HCT116 (cell line): ENCODE measurements at regions not wholly inside any gene's neighbourhood (a gene's known extent, or its start where the extent isn't known, plus 50 kb on each side); places are given as distances from the start of the nearest gene placed in this dataset.

Experiments used
- ATAC-seq: fragments of 200-7000 bp; cut with Tn5 transposase; 2 replicates; pipeline ENCODE4 v1.9.1; 2020; ENCODE audit warnings: mild to moderate bottlenecking, moderate library complexity
- BruUV-seq: library from RNA; stranded (reverse); fragments of 400-500 nt; replicated peaks from 2 replicates; lab custom pipeline; 2021; lab: Mats Ljungman, UMichigan
- CTCF ChIA-PET: fragments of 300-600 bp; sonication (Branson Sonifier 250); formaldehyde crosslinking; loops from one replicate; lab custom pipeline; 2021; ENCODE audit warnings: antibody characterized with exemption; lab: Charles Lee
- POLR2A ChIA-PET: fragments of 300-600, 350-600 bp; sonication (Branson Sonifier 250); formaldehyde crosslinking; loops from one replicate; lab custom pipeline; 2021; ENCODE audit warnings: antibody characterized with exemption; lab: Charles Lee
- RAD21 ChIA-PET, 2 experiments: fragments of 300-600 bp; sonication (Branson Sonifier 250); formaldehyde crosslinking; loops; one replicate each; lab custom pipeline; 2023; ENCODE audit warnings: low total read pairs in 2 of 2; ENCODE audit not compliant: uncharacterized antibody in 2 of 2, unreplicated experiment in 2 of 2, low non-redundant PET in 1 of 2; lab: Charles Lee
- DNase-seq: peaks from one replicate; pipeline ENCODE4 v3.0.0-alpha.2; 2010; ENCODE audit warnings: low read depth, low spot score
- H2AFZ ChIP-seq: fragments of 200-600 bp; shearing (Covaris generic), sonication (generic); 2 replicates; pipeline ENCODE4 v1.6.1; 2017; ENCODE audit warnings: low read depth, mixed run types, mixed read lengths, antibody characterized with exemption, low read length; ENCODE audit not compliant: poor library complexity, severe bottlenecking
- H3K27ac ChIP-seq: 2 replicates; pipeline ENCODE4 v1.5.1; 2012; ENCODE audit warnings: low read depth, low read length
- H3K27me3 ChIP-seq: fragments of 200-600 bp; sonication (generic); 2 replicates; pipeline ENCODE4 v1.6.1; 2016; ENCODE audit warnings: mixed run types, low read length, mixed read lengths; ENCODE audit not compliant: insufficient read depth
- H3K36me3 ChIP-seq, 2 experiments: fragments of 200-500 bp in 1 of 2; fragments of 200-600 bp in 1 of 2; sonication (Bioruptor generic) in 1 of 2; sonication (generic) in 1 of 2; 2 replicates each; pipeline versions ENCODE4 v1.5.1 to v1.6.1; 2014 to 2016; ENCODE audit warnings: low read length in 2 of 2, inconsistent platforms in 1 of 2, mixed read lengths in 1 of 2, mixed run types in 1 of 2; ENCODE audit not compliant: insufficient read depth in 2 of 2, control insufficient read depth in 1 of 2
- H3K4me1 ChIP-seq, 2 experiments: fragments of 200-600 bp in 1 of 2; sonication (generic) in 1 of 2; 2 replicates each; pipeline versions ENCODE4 v1.5.1 to v1.6.1; 2012 to 2017; ENCODE audit warnings: low read length in 2 of 2, inconsistent platforms in 1 of 2, mild to moderate bottlenecking in 1 of 2, mixed read lengths in 1 of 2, mixed run types in 1 of 2, moderate library complexity in 1 of 2; ENCODE audit not compliant: insufficient read depth in 2 of 2, control insufficient read depth in 1 of 2
- H3K4me2 ChIP-seq: fragments of 200-600 bp; sonication (generic); 2 replicates; pipeline ENCODE4 v1.6.1; 2017; ENCODE audit warnings: mixed run types, low read length, mixed read lengths
- H3K4me3 ChIP-seq, 2 experiments: fragments of 200-600 bp in 1 of 2; sonication (generic) in 1 of 2; replicated peaks in 1 of 2; 2 replicates each; pipeline ENCODE4 v1.5.1; 2011 to 2016; ENCODE audit warnings: low read length in 2 of 2, control low read depth in 1 of 2, low read depth in 1 of 2, mild to moderate bottlenecking in 1 of 2, mixed read lengths in 1 of 2, mixed run types in 1 of 2
- H3K79me2 ChIP-seq: fragments of 200-600 bp; sonication (generic); 2 replicates; pipeline ENCODE4 v1.6.1; 2017; ENCODE audit warnings: mild to moderate bottlenecking, mixed run types, low read length, moderate library complexity, mixed read lengths; ENCODE audit not compliant: insufficient read depth
- H3K9ac ChIP-seq: fragments of 200-600 bp; sonication (generic); 2 replicates; pipeline ENCODE4 v1.6.1; 2016; ENCODE audit warnings: low read length, mixed read lengths
- H3K9me2 ChIP-seq: fragments of 200-600 bp; sonication (generic), shearing (Covaris generic); 2 replicates; pipeline ENCODE4 v1.6.1; 2017; ENCODE audit warnings: mixed run types, mild to moderate bottlenecking, moderate library complexity; ENCODE audit not compliant: insufficient read depth
- H3K9me3 ChIP-seq, 2 experiments: fragments of 200-500 bp in 1 of 2; fragments of 200-600 bp in 1 of 2; sonication (Bioruptor generic) in 1 of 2; sonication (generic) in 1 of 2; 2 replicates each; pipeline ENCODE4 v1.6.1; 2014 to 2017; ENCODE audit warnings: low read length in 2 of 2, mixed read lengths in 2 of 2, inconsistent platforms in 1 of 2, low read depth in 1 of 2, mild to moderate bottlenecking in 1 of 2, mixed run types in 1 of 2, moderate library complexity in 1 of 2; ENCODE audit not compliant: control insufficient read depth in 1 of 2, insufficient read depth in 1 of 2
- H4K20me1 ChIP-seq: fragments of 200-600 bp; sonication (generic), shearing (Covaris generic); 2 replicates; pipeline ENCODE4 v1.6.1; 2017; ENCODE audit warnings: mixed run types, mild to moderate bottlenecking, moderate library complexity; ENCODE audit not compliant: insufficient read depth
- CEBPB ChIP-seq: IDR thresholded peaks from 2 replicates; pipeline ENCODE4 v1.6.1; 2012; ENCODE audit warnings: low read depth
- CTCF ChIP-seq, 3 experiments: fragments of 200-600 bp in 1 of 3; sonication (generic) in 1 of 3; IDR thresholded peaks in 2 of 3; conservative IDR thresholded peaks in 1 of 3; 2 replicates each; pipeline ENCODE4 v1.5.1; 2012 to 2017; ENCODE audit warnings: low read depth in 2 of 3, low read length in 2 of 3, antibody characterized with exemption in 1 of 3, borderline replicate concordance in 1 of 3, control low read depth in 1 of 3, mild to moderate bottlenecking in 1 of 3, mixed read lengths in 1 of 3, mixed run types in 1 of 3, moderate library complexity in 1 of 3; ENCODE audit not compliant: insufficient read depth in 1 of 3
- EZH2 ChIP-seq: fragments of 200-600 bp; sonication (generic); IDR thresholded peaks from 2 replicates; pipeline ENCODE4 v1.6.1; 2017; ENCODE audit warnings: antibody characterized with exemption, mixed run types
- MAX ChIP-seq: IDR thresholded peaks from 2 replicates; pipeline ENCODE4 v1.6.1; 2012
- POLR2A ChIP-seq: IDR thresholded peaks from 2 replicates; pipeline ENCODE4 v1.7.0; 2011; ENCODE audit warnings: borderline replicate concordance; ENCODE audit not compliant: insufficient read depth, insufficient read length; ENCODE audit errors: extremely low read depth
- POLR2AphosphoS5 ChIP-seq: IDR thresholded peaks from 2 replicates; pipeline ENCODE4 v1.6.1; 2011; ENCODE audit warnings: mild to moderate bottlenecking, low read depth, low read length, moderate library complexity
- SIN3A ChIP-seq: IDR thresholded peaks from 2 replicates; pipeline ENCODE4 v1.6.1; 2012; ENCODE audit warnings: low read depth
- SP1 ChIP-seq: IDR thresholded peaks from 2 replicates; pipeline ENCODE4 v1.6.1; 2012; ENCODE audit warnings: low read depth
- SRF ChIP-seq: IDR thresholded peaks from 2 replicates; pipeline ENCODE4 v1.6.1; 2012; ENCODE audit warnings: low read depth
- TCF7L2 ChIP-seq: IDR thresholded peaks from 2 replicates; pipeline ENCODE4 v1.7.0; 2011; ENCODE audit warnings: borderline replicate concordance, inconsistent platforms; ENCODE audit not compliant: insufficient read depth, insufficient read length; ENCODE audit errors: extremely low read depth
- ZNF274 ChIP-seq: fragments of 200-500 bp; sonication (Bioruptor generic); IDR thresholded peaks from 2 replicates; pipeline ENCODE4 v1.6.1; 2014; ENCODE audit warnings: mild to moderate bottlenecking, low read depth, low read length, inconsistent platforms
- intact Hi-C: fragments of 100-400 bp; cut with micrococcal nuclease; formaldehyde crosslinking; loops from 2 replicates; pipeline ENCODE4 v1.10.0; 2022
- TF ChIP-seq, protein P1 (sequence below): IDR thresholded peaks from 2 replicates; pipeline ENCODE4 v1.6.1; 2012

GRCh38 chr11:109958821-109959166, 134.4 kb upstream of the ZC3H12C start:
- Histone ChIP-seq H3K9ac (no peak overlapping the region), H3K9me3 (no peaks in the 10 kb centered on the region), H3K4me2 (no peak overlapping the region), H3K9me2 (peaks cover 2% of the 10 kb centered on the region; the same call in 1 of the 2 replicates), H3K36me3 (no peaks in the 10 kb centered on the region), H2AFZ (no peak overlapping the region), H3K27ac (no peak overlapping the region), H4K20me1 (no peaks in the 10 kb centered on the region), H3K4me1 (no peaks in the 10 kb centered on the region), H3K4me3 (no peak overlapping the region), H3K27me3 (no peaks in the 10 kb centered on the region), H3K79me2 (no peaks in the 10 kb centered on the region)
- ATAC-seq (no peak), DNase-seq (no peak)
- BruUV-seq: no TSS peak
- POLR2A ChIA-PET: no interaction called here
- RAD21 ChIA-PET: no interaction called here
- TF ChIP-seq SP1: no peak
- TF ChIP-seq EZH2: no peak
- TF ChIP-seq TCF7L2: no peak
- TF ChIP-seq POLR2A: no peak
- TF ChIP-seq MAX: no peak
- no peak for TF ChIP-seq ZNF274
- TF ChIP-seq SIN3A: no peak
- TF ChIP-seq, protein P1, sequence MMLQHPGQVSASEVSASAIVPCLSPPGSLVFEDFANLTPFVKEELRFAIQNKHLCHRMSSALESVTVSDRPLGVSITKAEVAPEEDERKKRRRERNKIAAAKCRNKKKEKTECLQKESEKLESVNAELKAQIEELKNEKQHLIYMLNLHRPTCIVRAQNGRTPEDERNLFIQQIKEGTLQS: no peak
- no peak for TF ChIP-seq SRF
- TF ChIP-seq CTCF (IDR thresholded peaks at IDR 0.05 in 2 of 3, conservative IDR thresholded peaks at IDR 0.05 in 1 of 3; ENCODE audit: borderline replicate concordance in 1 of 3, insufficient read depth in 1 of 3, low read depth in 2 of 3, low read length in 2 of 3): no peak
- no peak for TF ChIP-seq CEBPB
- no peak for TF ChIP-seq POLR2AphosphoS5
- intact Hi-C loops: no loop called here
- CTCF ChIA-PET: no interaction called here
